ENCODE measurements at regions not wholly inside any gene's neighbourhood (a gene's known extent, or its start where the extent isn't known, plus 50 kb on each side); places are given as distances from the start of the nearest gene placed in this dataset.

GRCh38 chr20:22343612-22344011, 240.8 kb downstream of the FOXA2 start:
- TF ChIP-seq, protein P1, sequence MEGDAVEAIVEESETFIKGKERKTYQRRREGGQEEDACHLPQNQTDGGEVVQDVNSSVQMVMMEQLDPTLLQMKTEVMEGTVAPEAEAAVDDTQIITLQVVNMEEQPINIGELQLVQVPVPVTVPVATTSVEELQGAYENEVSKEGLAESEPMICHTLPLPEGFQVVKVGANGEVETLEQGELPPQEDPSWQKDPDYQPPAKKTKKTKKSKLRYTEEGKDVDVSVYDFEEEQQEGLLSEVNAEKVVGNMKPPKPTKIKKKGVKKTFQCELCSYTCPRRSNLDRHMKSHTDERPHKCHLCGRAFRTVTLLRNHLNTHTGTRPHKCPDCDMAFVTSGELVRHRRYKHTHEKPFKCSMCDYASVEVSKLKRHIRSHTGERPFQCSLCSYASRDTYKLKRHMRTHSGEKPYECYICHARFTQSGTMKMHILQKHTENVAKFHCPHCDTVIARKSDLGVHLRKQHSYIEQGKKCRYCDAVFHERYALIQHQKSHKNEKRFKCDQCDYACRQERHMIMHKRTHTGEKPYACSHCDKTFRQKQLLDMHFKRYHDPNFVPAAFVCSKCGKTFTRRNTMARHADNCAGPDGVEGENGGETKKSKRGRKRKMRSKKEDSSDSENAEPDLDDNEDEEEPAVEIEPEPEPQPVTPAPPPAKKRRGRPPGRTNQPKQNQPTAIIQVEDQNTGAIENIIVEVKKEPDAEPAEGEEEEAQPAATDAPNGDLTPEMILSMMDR (IDR thresholded peaks at IDR 0.05; ENCODE audit: insufficient read depth, low read length, poor library complexity, severe bottlenecking): no peak
- no peak for TF ChIP-seq EZH2phosphoT487 (conservative IDR thresholded peaks at IDR 0.05; ENCODE audit: low read length)
